Effector memory CD4-positive, alpha-beta T cell (primary cell): ENCODE measurements at regions not wholly inside any gene's neighbourhood (a gene's known extent, or its start where the extent isn't known, plus 50 kb on each side); places are given as distances from the start of the nearest gene placed in this dataset.

Experiments
- DNase-seq, 3 donors: peaks; one replicate each; pipeline ENCODE4 v3.0.0-alpha.2; 2020
- H3K27ac ChIP-seq: 2 replicates; pipeline ENCODE4 v1.7.0; 2013; ENCODE audit warnings: mild to moderate bottlenecking, low read length, moderate library complexity; ENCODE audit not compliant: insufficient read depth, poor library complexity, severe bottlenecking
- H3K27me3 ChIP-seq: replicated peaks from 2 replicates; pipeline ENCODE4 v1.7.0; 2013; ENCODE audit warnings: mild to moderate bottlenecking, low read length; ENCODE audit not compliant: insufficient read depth, control insufficient read depth, poor library complexity, severe bottlenecking
- H3K36me3 ChIP-seq: 2 replicates; pipeline ENCODE4 v1.7.0; 2013; ENCODE audit warnings: mild to moderate bottlenecking, low read length, moderate library complexity; ENCODE audit not compliant: control insufficient read depth, insufficient read depth
- H3K4me1 ChIP-seq: 2 replicates; pipeline ENCODE4 v1.7.0; 2013; ENCODE audit warnings: low read length, mild to moderate bottlenecking; ENCODE audit not compliant: control insufficient read depth, insufficient read depth, poor library complexity, severe bottlenecking
- H3K4me3 ChIP-seq: 2 replicates; pipeline ENCODE4 v1.7.0; 2013; ENCODE audit warnings: low read length, low read depth, mild to moderate bottlenecking; ENCODE audit not compliant: insufficient read depth, poor library complexity, severe bottlenecking
- H3K9me3 ChIP-seq: 2 replicates; pipeline ENCODE4 v1.7.0; 2013; ENCODE audit warnings: mild to moderate bottlenecking, low read length, moderate library complexity; ENCODE audit not compliant: control insufficient read depth

- H3K36me3 ChIP-seq: no peaks in the 10 kb centered on the region
- no peaks in the 10 kb centered on the region for H3K4me1 ChIP-seq
- no peak overlapping the region for H3K4me3 ChIP-seq
- no peaks in the 10 kb centered on the region for H3K9me3 ChIP-seq
- DNase-seq: no peak
- no peaks in the 10 kb centered on the region for H3K27me3 ChIP-seq
- H3K27ac ChIP-seq: no peak overlapping the region
These were observed 497.6 kb downstream of the STIM2 start for GRCh38 chr4:27358269-27358668.

GRCh38 chr4:27360131-27360530, 499.5 kb downstream of the STIM2 start:
- Histone ChIP-seq H3K27me3 (no peaks in the 10 kb centered on the region), H3K9me3 (no peaks in the 10 kb centered on the region), H3K4me3 (no peak overlapping the region), H3K27ac (no peak overlapping the region), H3K4me1 (no peaks in the 10 kb centered on the region), H3K36me3 (no peaks in the 10 kb centered on the region)
- no peak for DNase-seq

- no peaks in the 10 kb centered on the region for H3K36me3 ChIP-seq
- DNase-seq: no peak
- H3K27ac ChIP-seq: no peak overlapping the region
- no peaks in the 10 kb centered on the region for H3K9me3 ChIP-seq
- no peaks in the 10 kb centered on the region for H3K27me3 ChIP-seq
- no peak overlapping the region for H3K4me3 ChIP-seq
- no peaks in the 10 kb centered on the region for H3K4me1 ChIP-seq
These were observed 500.2 kb downstream of the STIM2 start for GRCh38 chr4:27360790-27361267.

- H3K4me1 ChIP-seq: no peaks in the 10 kb centered on the region
- no peaks in the 10 kb centered on the region for H3K27me3 ChIP-seq
- no peak overlapping the region for H3K4me3 ChIP-seq
- DNase-seq: no peak
- H3K9me3 ChIP-seq: no peaks in the 10 kb centered on the region
- no peak overlapping the region for H3K27ac ChIP-seq
- H3K36me3 ChIP-seq: no peaks in the 10 kb centered on the region
These were observed 503.9 kb downstream of the STIM2 start for GRCh38 chr4:27364509-27364908.

GRCh38 chr4:27366104-27366823, 505.6 kb downstream of the STIM2 start:
- Histone ChIP-seq H3K9me3 (no peaks in the 10 kb centered on the region), H3K27ac (no peak overlapping the region), H3K27me3 (no peaks in the 10 kb centered on the region), H3K4me1 (no peaks in the 10 kb centered on the region), H3K4me3 (no peak overlapping the region), H3K36me3 (no peaks in the 10 kb centered on the region)
- DNase-seq: no peak

- no peaks in the 10 kb centered on the region for H3K36me3 ChIP-seq
- no peak overlapping the region for H3K27ac ChIP-seq
- H3K4me1 ChIP-seq: no peaks in the 10 kb centered on the region
- no peak for DNase-seq
- no peak overlapping the region for H3K4me3 ChIP-seq
- no peaks in the 10 kb centered on the region for H3K9me3 ChIP-seq
- no peaks in the 10 kb centered on the region for H3K27me3 ChIP-seq
These were observed 508.1 kb downstream of the STIM2 start for GRCh38 chr4:27368781-27369180.

GRCh38 chr4:27381815-27382214, 521.2 kb downstream of the STIM2 start:
- Histone ChIP-seq H3K27ac (no peak overlapping the region), H3K36me3 (no peaks in the 10 kb centered on the region), H3K4me1 (no peaks in the 10 kb centered on the region), H3K27me3 (no peaks in the 10 kb centered on the region), H3K9me3 (no peaks in the 10 kb centered on the region), H3K4me3 (no peak overlapping the region)
- DNase-seq: no peak

GRCh38 chr4:27387711-27388110, 527.1 kb downstream of the STIM2 start:
- Histone ChIP-seq H3K9me3 (no peaks in the 10 kb centered on the region), H3K4me1 (no peaks in the 10 kb centered on the region), H3K36me3 (no peaks in the 10 kb centered on the region), H3K27me3 (no peaks in the 10 kb centered on the region), H3K4me3 (no peak overlapping the region), H3K27ac (no peak overlapping the region)
- no peak for DNase-seq

GRCh38 chr4:27397886-27398285, 537.2 kb downstream of the STIM2 start:
- no peaks in the 10 kb centered on the region for H3K27me3 ChIP-seq
- no peaks in the 10 kb centered on the region for H3K36me3 ChIP-seq
- no peak overlapping the region for H3K27ac ChIP-seq
- DNase-seq: no peak
- H3K4me3 ChIP-seq: no peak overlapping the region
- H3K4me1 ChIP-seq: no peaks in the 10 kb centered on the region
- no peaks in the 10 kb centered on the region for H3K9me3 ChIP-seq

- Histone ChIP-seq H3K9me3 (no peaks in the 10 kb centered on the region), H3K4me1 (no peaks in the 10 kb centered on the region), H3K4me3 (no peak overlapping the region), H3K27ac (no peak overlapping the region), H3K36me3 (no peaks in the 10 kb centered on the region), H3K27me3 (no peaks in the 10 kb centered on the region)
- DNase-seq: no peak
These were observed 538.1 kb downstream of the STIM2 start for GRCh38 chr4:27398631-27399310.
